SU-DHL-6 (cell line): ENCODE measurements at regions not wholly inside any gene's neighbourhood (a gene's known extent, or its start where the extent isn't known, plus 50 kb on each side); places are given as distances from the start of the nearest gene placed in this dataset.
"Not testable (repeated sequence)": the region's sequence is repeated elsewhere in the genome, so short reads cannot be mapped to it uniquely, and the experiment has no call there.

Source experiments
- H2AFZ ChIP-seq: fragments of 200-600 bp; sonication (generic); 2 replicates; pipeline ENCODE4 v1.6.1; 2014; ENCODE audit warnings: low read depth, mild to moderate bottlenecking, moderate library complexity, mixed read lengths, antibody characterized with exemption, low read length; ENCODE audit not compliant: severe bottlenecking
- H3F3A ChIP-seq: fragments of 200-600 bp; shearing (Covaris generic); 2 replicates; pipeline ENCODE4 v1.6.0; 2016; ENCODE audit warnings: antibody characterized with exemption, mild to moderate bottlenecking; ENCODE audit not compliant: insufficient read depth
- H3K27ac ChIP-seq: fragments of 200-600 bp; sonication (generic); 2 replicates; pipeline ENCODE4 v1.5.1; 2016; ENCODE audit warnings: low read depth, mild to moderate bottlenecking, low read length, moderate library complexity, mixed read lengths
- H3K27me3 ChIP-seq: fragments of 200-600 bp; sonication (generic), shearing (Covaris generic); 2 replicates; pipeline ENCODE4 v1.6.0; 2014; ENCODE audit warnings: mild to moderate bottlenecking, low read length
- H3K36me3 ChIP-seq: fragments of 200-600 bp; sonication (generic); 2 replicates; pipeline ENCODE4 v1.6.1; 2014; ENCODE audit warnings: mild to moderate bottlenecking, low read length, mixed read lengths
- H3K4me2 ChIP-seq: fragments of 300-600, 200-600 bp; shearing (Covaris generic), sonication (generic); 2 replicates; pipeline ENCODE4 v1.6.0; 2014; ENCODE audit warnings: low read length, low read depth, mild to moderate bottlenecking; ENCODE audit not compliant: poor library complexity, severe bottlenecking
- H3K4me3 ChIP-seq: fragments of 200-600 bp; sonication (generic); 2 replicates; pipeline ENCODE4 v1.5.1; 2014; ENCODE audit warnings: antibody characterized with exemption, low read length, mild to moderate bottlenecking, mixed read lengths; ENCODE audit not compliant: insufficient read depth, poor library complexity, severe bottlenecking
- H3K79me2 ChIP-seq: fragments of 200-600 bp; sonication (generic); 2 replicates; pipeline ENCODE4 v1.6.1; 2014; ENCODE audit warnings: mild to moderate bottlenecking, low read length, moderate library complexity; ENCODE audit not compliant: insufficient read depth
- H3K9ac ChIP-seq: fragments of 200-600 bp; sonication (generic); 2 replicates; pipeline ENCODE4 v1.7.0; 2014; ENCODE audit warnings: mild to moderate bottlenecking, low read length
- H3K9me2 ChIP-seq: fragments of 200-600 bp; sonication (generic); replicated peaks from 2 replicates; pipeline ENCODE4 v1.6.1; 2014; ENCODE audit warnings: low read length; ENCODE audit not compliant: insufficient read depth
- H3K9me3 ChIP-seq: fragments of 200-600 bp; sonication (generic); 2 replicates; pipeline ENCODE4 v1.6.1; 2014; ENCODE audit warnings: low read length, mixed read lengths; ENCODE audit not compliant: insufficient read depth
- H4K20me1 ChIP-seq: fragments of 200-600 bp; sonication (generic); 2 replicates; pipeline ENCODE4 v1.6.1; 2014; ENCODE audit warnings: low read depth, mild to moderate bottlenecking, antibody characterized with exemption, low read length, moderate library complexity, mixed read lengths
- CTCF ChIP-seq: fragments of 200-600 bp; sonication (generic); IDR thresholded peaks from one replicate; pipeline ENCODE4 v1.5.1; 2017; ENCODE audit warnings: antibody characterized with exemption, mild to moderate bottlenecking, low read length, moderate library complexity; ENCODE audit not compliant: insufficient read depth, poor library complexity, severe bottlenecking
- EZH2phosphoT487 ChIP-seq: fragments of 200-600 bp; sonication (generic), shearing (Covaris generic); conservative IDR thresholded peaks from 2 replicates; pipeline ENCODE4 v1.6.1; 2018; ENCODE audit warnings: mild to moderate bottlenecking, antibody characterized with exemption, low read length, moderate library complexity, mixed read lengths

- Histone ChIP-seq H3F3A (no peaks in the 10 kb centered on the region), H3K27me3 (no peaks in the 10 kb centered on the region), H3K4me3 (no peak overlapping the region), H3K9me3 (no peaks in the 10 kb centered on the region), H3K36me3 (no peaks in the 10 kb centered on the region), H3K79me2 (no peaks in the 10 kb centered on the region), H3K27ac (no peak overlapping the region), H3K4me2 (no peak overlapping the region), H3K9ac (no peak overlapping the region), H2AFZ (no peak overlapping the region), H3K9me2 (no peaks in the 10 kb centered on the region), H4K20me1 (no peaks in the 10 kb centered on the region)
- TF ChIP-seq EZH2phosphoT487 (no peak), CTCF (no peak)
Measured at GRCh38 chr7:153109566-153109965, 350.0 kb downstream of the ACTR3B start.

GRCh38 chr7:153110606-153111005 is 351.1 kb downstream of the ACTR3B start:
- no peaks in the 10 kb centered on the region for H3K36me3 ChIP-seq
- H3K4me2 ChIP-seq: no peak overlapping the region
- no peak overlapping the region for H3K4me3 ChIP-seq
- H3K9me2 ChIP-seq: no peaks in the 10 kb centered on the region
- no peak for TF ChIP-seq EZH2phosphoT487
- TF ChIP-seq CTCF: no peak
- no peaks in the 10 kb centered on the region for H4K20me1 ChIP-seq
- no peaks in the 10 kb centered on the region for H3K79me2 ChIP-seq
- no peaks in the 10 kb centered on the region for H3K27me3 ChIP-seq
- no peak overlapping the region for H2AFZ ChIP-seq
- H3K9ac ChIP-seq: no peak overlapping the region
- no peak overlapping the region for H3K27ac ChIP-seq
- no peaks in the 10 kb centered on the region for H3F3A ChIP-seq
- no peaks in the 10 kb centered on the region for H3K9me3 ChIP-seq

- H3K79me2 ChIP-seq, H3K27me3 ChIP-seq, H4K20me1 ChIP-seq, H3K4me3 ChIP-seq, H3K9me2 ChIP-seq, H3K9me3 ChIP-seq, H2AFZ ChIP-seq, H3K9ac ChIP-seq, H3K36me3 ChIP-seq, H3K27ac ChIP-seq, H3K4me2 ChIP-seq, H3F3A ChIP-seq: not testable (repeated sequence)
Measured at GRCh38 chr7:153122255-153122654, 362.7 kb downstream of the ACTR3B start.

- no peaks in the 10 kb centered on the region for H3K9me2 ChIP-seq
- H3K27me3 ChIP-seq: no peaks in the 10 kb centered on the region
- H3K36me3 ChIP-seq: no peaks in the 10 kb centered on the region
- no peaks in the 10 kb centered on the region for H3K9me3 ChIP-seq
- TF ChIP-seq CTCF (no peak), EZH2phosphoT487 (no peak)
- no peak overlapping the region for H3K9ac ChIP-seq
- H3K4me3 ChIP-seq: no peak overlapping the region
- no peak overlapping the region for H3K27ac ChIP-seq
- H3K4me2 ChIP-seq: no peak overlapping the region
- H4K20me1 ChIP-seq: no peaks in the 10 kb centered on the region
- no peak overlapping the region for H2AFZ ChIP-seq
- no peaks in the 10 kb centered on the region for H3K79me2 ChIP-seq
- H3F3A ChIP-seq: no peaks in the 10 kb centered on the region
Measured at GRCh38 chr7:153130052-153130451, 370.5 kb downstream of the ACTR3B start.
